ENCODE measurements at regions not wholly inside any gene's neighbourhood (a gene's known extent, or its start where the extent isn't known, plus 50 kb on each side); places are given as distances from the start of the nearest gene placed in this dataset.

DNA sequence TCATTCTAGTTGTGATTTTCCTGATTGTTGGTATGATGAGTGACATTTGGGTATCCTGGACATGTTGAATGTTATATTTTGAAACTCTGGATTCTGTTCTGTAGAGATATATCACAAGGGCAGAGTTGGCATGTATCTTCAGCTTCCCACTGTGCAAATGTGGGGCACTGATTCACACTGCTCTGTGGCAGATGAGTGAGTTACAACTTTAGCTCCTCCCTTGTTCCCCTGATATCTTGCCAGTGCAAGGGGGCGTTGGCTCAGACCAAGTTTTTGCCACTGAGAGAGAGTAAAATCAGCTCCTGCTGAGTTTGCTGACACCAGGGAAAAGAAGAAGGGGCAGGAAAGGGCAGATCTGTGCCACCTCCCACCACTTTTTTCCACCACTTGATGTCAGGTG is 199.6 kb upstream of the MMADHC start:
- TF ChIP-seq EZH2 (IDR thresholded peaks at IDR 0.05; ENCODE audit: low read length, unreplicated experiment): no peak
- no peak for TF ChIP-seq CTCF (conservative IDR thresholded peaks at IDR 0.05; ENCODE audit: low read depth, low read length)
- TF ChIP-seq EZH2phosphoT487 (IDR thresholded peaks at IDR 0.05; ENCODE audit: borderline replicate concordance, low read length): no peak

Data from PC-3 (cell line).